RWPE1 (cell line): ENCODE measurements at regions not wholly inside any gene's neighbourhood (a gene's known extent, or its start where the extent isn't known, plus 50 kb on each side); places are given as distances from the start of the nearest gene placed in this dataset.
A peak's percentile ranks its signal among the peaks of the same experiment; 100 is the strongest.

Experiments used
- CTCF ChIA-PET: fragments of 350-600 bp; sonication (Branson Sonifier 250); formaldehyde crosslinking; extraction: SDS; loops from one replicate; lab custom pipeline; 2021; lab: Yijun Ruan, JAX
- POLR2A ChIA-PET: fragments of 400-600 bp; formaldehyde crosslinking; extraction: SDS; loops from one replicate; lab custom pipeline; 2020; ENCODE audit warnings: antibody characterized with exemption; ENCODE audit not compliant: low non-redundant PET; lab: Yijun Ruan, JAX
- DNase-seq: peaks from one replicate; pipeline ENCODE4 v3.0.0; 2012; ENCODE audit warnings: low spot score
- H3K27ac ChIP-seq: fragments of 450-650 bp; 2 replicates; pipeline ENCODE4 v1.5.1; 2017
- TF ChIP-seq, protein P1 (sequence below): fragments of 450-650 bp; conservative IDR thresholded peaks from 2 replicates; pipeline ENCODE4 v1.5.1; 2017; ENCODE audit warnings: low read depth, mild to moderate bottlenecking

DNA sequence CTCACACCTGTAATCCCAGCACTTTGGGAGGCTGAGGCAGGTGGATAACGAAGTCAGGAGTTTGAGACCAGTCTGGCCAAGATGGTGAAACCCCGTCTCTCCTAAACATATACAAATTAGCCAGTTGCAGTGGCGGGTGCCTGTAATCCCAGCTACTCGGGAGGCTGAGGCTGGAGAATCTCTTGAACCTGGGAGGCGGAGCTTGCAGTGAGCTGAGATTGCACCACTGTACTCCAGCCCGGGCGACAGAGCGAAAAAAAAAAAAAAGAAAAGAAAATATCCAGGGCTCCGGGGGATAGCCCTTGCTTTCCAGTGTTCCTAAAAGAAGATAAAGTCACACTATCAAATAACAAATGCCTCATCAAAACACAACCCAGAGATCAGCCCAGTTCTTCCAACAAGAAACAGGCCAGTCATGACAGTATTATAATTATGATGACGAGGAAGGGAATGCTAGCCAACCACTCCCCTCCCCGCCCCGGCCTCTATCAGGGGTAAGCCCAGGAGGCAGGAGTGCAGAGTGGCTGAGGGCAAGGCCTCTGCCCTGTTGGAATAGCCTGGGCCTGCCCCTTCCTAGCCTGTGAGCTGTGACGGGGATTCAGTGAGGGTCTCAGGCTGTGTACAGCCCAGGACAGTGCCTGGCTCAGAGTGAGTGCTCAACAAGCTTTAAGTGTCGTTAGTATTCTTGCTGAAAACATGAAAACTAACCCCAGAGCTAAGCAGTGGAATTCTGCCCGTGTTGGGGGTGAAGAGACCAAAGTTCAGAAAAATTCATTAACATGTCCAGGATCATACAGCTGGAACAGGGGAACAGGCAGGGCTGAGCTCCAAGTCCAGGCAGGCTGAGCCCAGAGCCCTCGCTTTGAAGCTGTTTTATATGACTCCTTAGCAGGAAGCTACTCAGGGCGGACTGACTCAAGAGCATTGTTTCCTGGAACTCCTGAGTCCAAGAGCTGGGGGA is 54.3 kb downstream of the FAM241B start:
- TF ChIP-seq, protein P1, sequence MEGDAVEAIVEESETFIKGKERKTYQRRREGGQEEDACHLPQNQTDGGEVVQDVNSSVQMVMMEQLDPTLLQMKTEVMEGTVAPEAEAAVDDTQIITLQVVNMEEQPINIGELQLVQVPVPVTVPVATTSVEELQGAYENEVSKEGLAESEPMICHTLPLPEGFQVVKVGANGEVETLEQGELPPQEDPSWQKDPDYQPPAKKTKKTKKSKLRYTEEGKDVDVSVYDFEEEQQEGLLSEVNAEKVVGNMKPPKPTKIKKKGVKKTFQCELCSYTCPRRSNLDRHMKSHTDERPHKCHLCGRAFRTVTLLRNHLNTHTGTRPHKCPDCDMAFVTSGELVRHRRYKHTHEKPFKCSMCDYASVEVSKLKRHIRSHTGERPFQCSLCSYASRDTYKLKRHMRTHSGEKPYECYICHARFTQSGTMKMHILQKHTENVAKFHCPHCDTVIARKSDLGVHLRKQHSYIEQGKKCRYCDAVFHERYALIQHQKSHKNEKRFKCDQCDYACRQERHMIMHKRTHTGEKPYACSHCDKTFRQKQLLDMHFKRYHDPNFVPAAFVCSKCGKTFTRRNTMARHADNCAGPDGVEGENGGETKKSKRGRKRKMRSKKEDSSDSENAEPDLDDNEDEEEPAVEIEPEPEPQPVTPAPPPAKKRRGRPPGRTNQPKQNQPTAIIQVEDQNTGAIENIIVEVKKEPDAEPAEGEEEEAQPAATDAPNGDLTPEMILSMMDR, result no peak
- POLR2A ChIA-PET, result no interaction called here
- CTCF ChIA-PET, result interaction anchor here (0.7 kb wide), 1 partner anchor 11 kb away, joined by 5 read pairs; no protein-coding TSS in a partner anchor
- peak; percentile 70 for DNase-seq
- no peak overlapping the region; the same call in 1 of the 2 replicates for H3K27ac ChIP-seq

DNA sequence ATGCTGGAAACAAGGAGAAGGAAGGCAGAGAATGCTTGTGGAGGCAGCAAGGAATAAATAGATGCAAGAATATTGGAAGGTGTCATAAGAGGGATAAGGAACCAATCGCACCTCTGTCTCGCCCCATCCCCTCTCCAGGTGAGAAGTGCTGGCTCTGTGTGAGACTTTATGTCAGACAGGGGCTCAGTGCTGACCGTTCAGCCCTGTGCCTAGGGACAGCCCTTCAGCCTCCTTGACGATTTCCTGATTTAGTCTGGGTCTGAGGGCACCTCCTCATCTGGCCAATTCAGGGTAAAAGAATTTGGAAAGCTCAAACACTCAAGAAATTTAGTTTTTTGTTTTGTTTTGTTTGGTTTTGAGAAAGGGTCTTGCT is 54.9 kb downstream of the FAM241B start:
- CTCF ChIA-PET, result interaction anchor here (0.7 to 1.2 kb wide), 3 partner anchors 12 to 230 kb away, joined by 3 to 5 read pairs (median 4); no protein-coding TSS in a partner anchor
- TF ChIP-seq, protein P1, result no peak
- H3K27ac ChIP-seq, result no peak overlapping the region; the same call in 1 of the 2 replicates
- POLR2A ChIA-PET, result no interaction called here
- DNase-seq, result no peak

DNA sequence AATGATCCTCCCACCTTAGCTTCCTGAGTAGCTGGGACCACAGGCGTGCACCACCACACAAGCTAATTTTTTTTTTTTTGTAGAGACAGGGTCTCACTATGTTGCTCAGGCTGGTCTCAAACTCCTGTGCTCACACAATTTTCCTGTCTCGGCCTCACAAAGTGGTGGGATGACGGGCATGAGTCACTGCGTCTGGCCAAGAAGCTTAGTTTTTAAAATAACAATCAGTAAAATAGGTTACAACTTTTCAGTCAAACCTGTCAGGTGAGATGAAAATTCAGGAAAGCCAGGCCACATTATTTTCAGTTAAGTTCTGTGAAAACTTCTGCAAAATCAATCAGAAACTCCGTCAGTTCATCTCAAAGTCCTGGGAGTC is 55.4 kb downstream of the FAM241B start:
- DNase-seq, result no peak
- ChIA-PET CTCF (interaction anchor here (0.7 to 1.2 kb wide), 3 partner anchors 12 to 229 kb away, joined by 3 to 5 read pairs (median 4); no protein-coding TSS in a partner anchor), POLR2A (no interaction called here)
- H3K27ac ChIP-seq, result no peak overlapping the region
- TF ChIP-seq, protein P1, result no peak

DNA sequence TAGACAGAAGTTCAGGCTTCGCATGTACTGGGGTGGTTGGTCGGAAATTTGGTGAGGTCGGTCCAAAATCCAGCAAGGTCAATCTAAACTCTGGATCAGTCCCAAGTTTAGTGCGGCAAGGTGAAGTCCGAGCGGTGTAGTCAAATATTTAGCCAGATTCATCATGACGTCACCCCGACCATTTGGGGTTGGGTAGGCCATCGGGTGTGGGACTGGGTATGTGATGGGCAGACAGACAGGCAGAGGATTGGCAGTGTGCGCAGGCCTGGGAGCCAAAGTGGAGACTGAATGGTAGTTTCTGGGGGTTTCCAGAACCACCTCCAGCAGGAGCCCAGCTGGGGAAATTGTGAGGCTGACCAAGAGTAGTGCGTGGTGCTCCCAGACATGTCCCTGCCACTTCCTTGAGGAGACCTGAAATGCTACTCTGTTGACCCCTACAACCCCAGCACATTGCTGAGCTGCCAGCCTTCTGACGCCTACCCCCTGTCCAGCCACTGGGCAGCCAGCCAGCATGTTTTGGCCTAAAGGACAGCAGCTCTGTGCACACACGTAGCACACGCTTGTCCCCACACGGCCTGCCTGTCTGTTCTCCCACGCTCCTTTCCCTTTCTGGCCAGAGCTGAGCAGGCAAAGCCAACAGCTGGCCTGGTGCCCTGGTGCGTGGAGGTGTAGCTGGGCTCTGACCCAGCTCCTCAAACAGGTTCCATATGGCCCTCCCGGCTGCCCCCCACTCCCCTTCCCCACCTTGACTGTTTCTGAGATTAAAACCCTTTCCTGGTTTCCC is 55.9 kb downstream of the FAM241B start:
- CTCF ChIA-PET, result interaction anchor here (0.5 to 1.2 kb wide), 4 partner anchors 174 to 1844 kb away, joined by 3 to 4 read pairs (median 4); no protein-coding TSS in a partner anchor
- POLR2A ChIA-PET, result no interaction called here
- no peak overlapping the region for H3K27ac ChIP-seq
- TF ChIP-seq, protein P1, result no peak
- DNase-seq, result no peak

DNA sequence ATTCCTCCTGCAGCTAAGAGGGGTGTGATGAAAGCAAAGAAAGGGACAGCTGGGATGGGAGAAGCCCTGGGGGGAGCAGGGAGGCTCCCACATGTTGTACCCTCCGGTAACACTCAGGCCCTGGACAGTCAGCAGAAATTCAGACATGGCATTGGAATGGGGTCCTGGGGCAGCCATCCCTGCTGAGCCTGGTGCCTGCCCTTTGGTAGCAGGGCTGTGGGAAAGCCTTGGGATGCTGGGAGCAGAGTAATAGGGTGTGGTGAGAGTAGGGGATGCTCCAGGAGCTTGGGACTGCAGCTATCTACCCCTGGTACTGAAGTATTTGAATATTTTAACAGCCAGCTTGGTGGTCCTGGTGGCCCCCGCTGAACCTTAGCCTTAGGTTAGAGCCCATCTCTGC is 56.8 kb downstream of the FAM241B start:
- H3K27ac ChIP-seq, result no peak overlapping the region
- POLR2A ChIA-PET, result no interaction called here
- CTCF ChIA-PET, result interaction anchor here (0.8 kb wide), 1 partner anchor 14 kb away, joined by 3 read pairs; no protein-coding TSS in a partner anchor
- no peak for DNase-seq
- TF ChIP-seq, protein P1, result no peak

DNA sequence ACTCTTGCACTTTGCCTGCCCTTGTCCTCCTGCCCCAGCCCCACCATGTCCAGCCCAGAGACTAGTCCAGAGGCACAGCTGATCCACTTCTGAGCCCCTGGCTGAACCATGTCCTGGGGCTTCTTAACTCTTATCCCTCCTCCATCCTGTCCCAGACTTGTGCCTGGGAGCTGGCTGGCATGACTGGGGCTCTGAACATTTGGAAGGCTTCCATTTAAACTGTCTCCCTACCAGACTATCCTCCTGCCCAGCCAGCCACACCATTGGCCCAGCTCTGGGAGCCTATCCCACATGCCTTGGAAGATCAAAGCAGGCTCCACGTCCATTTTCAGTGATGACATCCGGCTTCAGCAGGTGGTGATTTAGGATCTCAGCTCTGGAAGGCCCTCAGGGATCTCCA is 57.4 kb downstream of the FAM241B start:
- no peak for DNase-seq
- CTCF ChIA-PET, result interaction anchor here (0.8 kb wide), 1 partner anchor 14 kb away, joined by 3 read pairs; no protein-coding TSS in a partner anchor
- TF ChIP-seq, protein P1, result no peak
- H3K27ac ChIP-seq, result no peak overlapping the region
- POLR2A ChIA-PET, result no interaction called here
